WTC11 (cell line): ENCODE measurements at regions not wholly inside any gene's neighbourhood (a gene's known extent, or its start where the extent isn't known, plus 50 kb on each side); places are given as distances from the start of the nearest gene placed in this dataset.

Source experiments
- ATAC-seq: fragments of 200-7000 bp; cut with Tn5 transposase; 2 replicates; pipeline ENCODE4 v1.10.0; 2021; ENCODE audit warnings: mild to moderate bottlenecking, moderate library complexity
- CTCF ChIA-PET: fragments of 300-600 bp; sonication (Branson Sonifier 250); formaldehyde crosslinking; loops from one replicate; lab custom pipeline; 2021; ENCODE audit warnings: antibody characterized with exemption; lab: Charles Lee
- POLR2A ChIA-PET: fragments of 350-600 bp; sonication (Branson Sonifier 250); formaldehyde crosslinking; loops from one replicate; lab custom pipeline; 2021; ENCODE audit warnings: antibody characterized with exemption; lab: Charles Lee
- DNase-seq: peaks from one replicate; pipeline ENCODE4 v3.0.0; 2021; ENCODE audit warnings: low spot score
- H3K27ac Mint-ChIP-seq: 2 replicates; pipeline ENCODE4 v1.8.0; 2021; ENCODE audit warnings: mixed read lengths
- H3K27me3 Mint-ChIP-seq: 2 replicates; pipeline ENCODE4 v1.8.0; 2021; ENCODE audit warnings: low read depth, mild to moderate bottlenecking, moderate library complexity, mixed read lengths
- H3K36me3 Mint-ChIP-seq: 2 replicates; pipeline ENCODE4 v1.8.0; 2021; ENCODE audit warnings: mixed read lengths
- H3K4me1 Mint-ChIP-seq: 2 replicates; pipeline ENCODE4 v1.8.0; 2022; ENCODE audit warnings: mixed read lengths
- H3K4me3 Mint-ChIP-seq: 2 replicates; pipeline ENCODE4 v1.8.0; 2021; ENCODE audit warnings: mild to moderate bottlenecking, moderate library complexity, mixed read lengths
- H3K9me3 Mint-ChIP-seq: 2 replicates; pipeline ENCODE4 v1.8.0; 2021; ENCODE audit warnings: mixed read lengths
- ATF3 ChIP-seq: sonication (generic); formaldehyde crosslinking; conservative IDR thresholded peaks from 2 replicates; pipeline ENCODE4 v1.8.1; 2022; ENCODE audit warnings: mild to moderate bottlenecking, missing genetic modification reagents
- CDX4 ChIP-seq: fragments of 250-450 bp; sonication (Bioruptor Pico); IDR thresholded peaks from 2 replicates; pipeline ENCODE4 v1.9.0; 2021; ENCODE audit warnings: moderate library complexity, mild to moderate bottlenecking, inconsistent platforms, borderline replicate concordance
- CREM ChIP-seq: sonication (generic); formaldehyde crosslinking; IDR thresholded peaks from 2 replicates; pipeline ENCODE4 v1.8.1; 2022; ENCODE audit warnings: mild to moderate bottlenecking, missing genetic modification reagents, moderate library complexity
- E2F1 ChIP-seq: sonication (generic); formaldehyde crosslinking; IDR thresholded peaks from 2 replicates; pipeline ENCODE4 v1.8.0; 2022; ENCODE audit warnings: mild to moderate bottlenecking, missing genetic modification reagents
- E2F5 ChIP-seq: sonication (generic); formaldehyde crosslinking; IDR thresholded peaks from 2 replicates; pipeline ENCODE4 v1.8.1; 2022; ENCODE audit warnings: mild to moderate bottlenecking, moderate library complexity, missing genetic modification reagents
- ERG ChIP-seq: fragments of 250-450 bp; sonication (Bioruptor Pico); IDR thresholded peaks from 2 replicates; pipeline ENCODE4 v1.8.0; 2021; ENCODE audit warnings: mild to moderate bottlenecking
- ETV6 ChIP-seq: sonication (generic); formaldehyde crosslinking; IDR thresholded peaks from 2 replicates; pipeline ENCODE4 v1.8.1; 2022; ENCODE audit warnings: mild to moderate bottlenecking, missing genetic modification reagents
- FOXP4 ChIP-seq: sonication (generic); formaldehyde crosslinking; IDR thresholded peaks from 2 replicates; pipeline ENCODE4 v1.8.0; 2022; ENCODE audit warnings: mild to moderate bottlenecking, missing genetic modification reagents
- GRHL2 ChIP-seq: fragments of 250-450 bp; sonication (Bioruptor Pico); IDR thresholded peaks from 2 replicates; pipeline ENCODE4 v1.8.0; 2022; ENCODE audit warnings: mild to moderate bottlenecking, moderate library complexity; ENCODE audit not compliant: insufficient replicate concordance, severe bottlenecking
- MXD4 ChIP-seq: fragments of 250-450 bp; sonication (Bioruptor Pico); IDR thresholded peaks from 2 replicates; pipeline ENCODE4 v1.8.0; 2021; ENCODE audit warnings: mild to moderate bottlenecking, moderate library complexity, borderline replicate concordance
- NR3C1 ChIP-seq: sonication (generic); formaldehyde crosslinking; conservative IDR thresholded peaks from 2 replicates; pipeline ENCODE4 v1.8.1; 2023; ENCODE audit warnings: low read depth, mild to moderate bottlenecking, missing genetic modification reagents
- OVOL2 ChIP-seq: fragments of 250-450 bp; sonication (Bioruptor Pico); IDR thresholded peaks from 2 replicates; pipeline ENCODE4 v1.9.0; 2021; ENCODE audit warnings: mild to moderate bottlenecking, borderline replicate concordance
- TCF7 ChIP-seq: sonication (generic); formaldehyde crosslinking; IDR thresholded peaks from 2 replicates; pipeline ENCODE4 v1.8.0; 2022; ENCODE audit warnings: mild to moderate bottlenecking, low read depth, missing genetic modification reagents, moderate library complexity
- TEAD4 ChIP-seq: sonication (generic); formaldehyde crosslinking; IDR thresholded peaks from 2 replicates; pipeline ENCODE4 v1.8.0; 2022; ENCODE audit warnings: mild to moderate bottlenecking, missing genetic modification reagents
- TP53 ChIP-seq: sonication (generic); formaldehyde crosslinking; IDR thresholded peaks from 2 replicates; pipeline ENCODE4 v1.8.1; 2023; ENCODE audit warnings: mild to moderate bottlenecking, missing genetic modification reagents
- ZBTB43 ChIP-seq: sonication (generic); formaldehyde crosslinking; IDR thresholded peaks from 2 replicates; pipeline ENCODE4 v1.8.1; 2023; ENCODE audit warnings: mild to moderate bottlenecking, missing genetic modification reagents
- ZNF138 ChIP-seq: sonication (generic); formaldehyde crosslinking; conservative IDR thresholded peaks from 2 replicates; pipeline ENCODE4 v1.8.1; 2022; ENCODE audit warnings: mild to moderate bottlenecking, moderate library complexity, missing genetic modification reagents
- ZNF219 ChIP-seq: sonication (generic); formaldehyde crosslinking; IDR thresholded peaks from 2 replicates; pipeline ENCODE4 v1.8.0; 2023; ENCODE audit warnings: missing genetic modification reagents, mild to moderate bottlenecking, borderline replicate concordance
- ZNF281 ChIP-seq: sonication (generic); formaldehyde crosslinking; IDR thresholded peaks from 2 replicates; pipeline ENCODE4 v1.8.0; 2023; ENCODE audit warnings: mild to moderate bottlenecking, missing genetic modification reagents

- Mint-ChIP-seq H3K27me3 (no peaks in the 10 kb centered on the region), H3K9me3 (no peaks in the 10 kb centered on the region), H3K4me1 (0 out of 2 replicates have a peak, but pooled peaks cover 3% of the 10 kb centered on the region), H3K4me3 (no peak overlapping the region), H3K36me3 (no peaks in the 10 kb centered on the region), H3K27ac (no peak overlapping the region)
- ChIA-PET POLR2A (interaction anchor here (1.0 kb wide), 1 partner anchor 408 kb away, joined by 3 read pairs; no protein-coding TSS in a partner anchor), CTCF (interaction anchor here (1.0 to 2.2 kb wide), 26 partner anchors 9 to 852 kb away, joined by 3 to 24 read pairs (median 5); no protein-coding TSS in a partner anchor)
- DNase-seq (no peak), ATAC-seq (no peak)
- TF ChIP-seq ZNF219 (CRISPR knock-in tag) (no peak), NR3C1 (CRISPR knock-in tag) (no peak), MXD4 (CRISPR knock-in tag) (no peak), ERG (no peak), ETV6 (CRISPR knock-in tag) (no peak), E2F1 (no peak), OVOL2 (CRISPR knock-in tag) (no peak), TCF7 (CRISPR knock-in tag) (no peak), ZNF281 (CRISPR knock-in tag) (no peak), CDX4 (CRISPR knock-in tag) (no peak), TP53 (no peak)
Measured at GRCh38 chr1:30110846-30111245, 612.5 kb downstream of the MATN1 start.

- no peaks in the 10 kb centered on the region for H3K9me3 Mint-ChIP-seq
- POLR2A ChIA-PET: no interaction called here
- ATAC-seq: no peak
- CTCF ChIA-PET: interaction anchor here (2.0 kb wide), 2 partner anchors 9 to 406 kb away, joined by 15 to 16 read pairs; no protein-coding TSS in a partner anchor
- H3K4me1 Mint-ChIP-seq: 0 out of 2 replicates have a peak, but pooled peaks cover 3% of the 10 kb centered on the region
- DNase-seq: no peak
- H3K27me3 Mint-ChIP-seq: no peaks in the 10 kb centered on the region; the same call in 1 of the 2 replicates
- H3K27ac Mint-ChIP-seq: no peak overlapping the region
- no peak overlapping the region for H3K4me3 Mint-ChIP-seq
- no peaks in the 10 kb centered on the region for H3K36me3 Mint-ChIP-seq
- TF ChIP-seq E2F1: no peak
- TF ChIP-seq TEAD4 (CRISPR knock-in tag): no peak
- TF ChIP-seq ATF3 (CRISPR knock-in tag): no peak
- TF ChIP-seq CREM (CRISPR knock-in tag): no peak
- TF ChIP-seq ZNF138 (CRISPR knock-in tag): no peak
- no peak for TF ChIP-seq GRHL2 (CRISPR knock-in tag)
- TF ChIP-seq ZBTB43 (CRISPR knock-in tag): no peak
- no peak for TF ChIP-seq FOXP4 (CRISPR knock-in tag)
- no peak for TF ChIP-seq ZNF281 (CRISPR knock-in tag)
- TF ChIP-seq E2F5: no peak
Measured at GRCh38 chr1:30109853-30110252, 613.5 kb downstream of the MATN1 start.
